GM21360 (cell line): ENCODE measurements at regions not wholly inside any gene's neighbourhood (a gene's known extent, or its start where the extent isn't known, plus 50 kb on each side); places are given as distances from the start of the nearest gene placed in this dataset.

ENCODE experiments used
- ATAC-seq: cut with Tn5 transposase; IDR thresholded peaks from one replicate; pipeline ENCODE4 v1.9.1; 2021; ENCODE audit warnings: mild to moderate bottlenecking, moderate library complexity; ENCODE audit not compliant: unreplicated experiment

- ATAC-seq: no peak
Observed at GRCh38 chr13:69450245-69450644, 657.4 kb upstream of the ATXN8OS start.

GRCh38 chr13:69425235-69425634, 682.4 kb upstream of the ATXN8OS start:
- ATAC-seq: no peak

- ATAC-seq: no peak
Observed at GRCh38 chr13:69423844-69424243, 683.8 kb upstream of the ATXN8OS start.

GRCh38 chr13:69418319-69418718, 689.3 kb upstream of the ATXN8OS start:
- ATAC-seq: no peak

GRCh38 chr13:69410761-69411160, 696.9 kb upstream of the ATXN8OS start:
- no peak for ATAC-seq

- ATAC-seq: no peak
Observed at GRCh38 chr13:69391756-69392155, 715.9 kb upstream of the ATXN8OS start.

GRCh38 chr13:69389899-69390298, 717.7 kb upstream of the ATXN8OS start:
- ATAC-seq: no peak

GRCh38 chr13:69373747-69374425, 733.7 kb upstream of the ATXN8OS start:
- ATAC-seq: no peak

GRCh38 chr13:69363360-69363759, 744.3 kb upstream of the ATXN8OS start:
- no peak for ATAC-seq

GRCh38 chr13:69331245-69331644, 776.4 kb upstream of the ATXN8OS start:
- ATAC-seq: no peak

- ATAC-seq: no peak
Observed at GRCh38 chr13:69324090-69324886, 783.3 kb upstream of the ATXN8OS start.

- no peak for ATAC-seq
Observed at GRCh38 chr13:69319656-69320055, 788.0 kb upstream of the ATXN8OS start.

GRCh38 chr13:69315039-69315438, 792.6 kb upstream of the ATXN8OS start:
- no peak for ATAC-seq

- no peak for ATAC-seq
Observed at GRCh38 chr13:69306766-69307165, 800.9 kb upstream of the ATXN8OS start.

GRCh38 chr13:69300131-69300530, 807.5 kb upstream of the ATXN8OS start:
- no peak for ATAC-seq

- no peak for ATAC-seq
Observed at GRCh38 chr13:69296130-69296529, 811.5 kb upstream of the ATXN8OS start.

- no peak for ATAC-seq
Observed at GRCh38 chr13:69292789-69293425, 814.7 kb upstream of the ATXN8OS start.

GRCh38 chr13:69291292-69291906, 816.2 kb upstream of the ATXN8OS start:
- no peak for ATAC-seq

GRCh38 chr13:69288026-69288425, 819.6 kb upstream of the ATXN8OS start:
- ATAC-seq: no peak

- ATAC-seq: no peak
Observed at GRCh38 chr13:69287050-69287698, 820.5 kb upstream of the ATXN8OS start.

- ATAC-seq: no peak
Observed at GRCh38 chr13:69283837-69284236, 823.8 kb upstream of the ATXN8OS start.
